Ecto neural progenitor cell (in vitro differentiated cells): ENCODE measurements at regions not wholly inside any gene's neighbourhood (a gene's known extent, or its start where the extent isn't known, plus 50 kb on each side); places are given as distances from the start of the nearest gene placed in this dataset.
A peak's percentile ranks its signal among the peaks of the same experiment; 100 is the strongest.

Source experiments
- DNase-seq: peaks from one replicate; pipeline ENCODE4 v3.0.0-alpha.2; 2018; ENCODE audit warnings: low spot score

- DNase-seq = no peak
Measured at GRCh38 chr15:62469874-62470688, 305.0 kb upstream of the C2CD4B start.

- no peak for DNase-seq
Measured at GRCh38 chr15:62472616-62473299, 307.7 kb upstream of the C2CD4B start.

GRCh38 chr15:62474021-62474770 is 309.1 kb upstream of the C2CD4B start:
- DNase-seq = no peak

GRCh38 chr15:62474771-62475124 is 309.7 kb upstream of the C2CD4B start:
- DNase-seq = no peak

- no peak for DNase-seq
Measured at GRCh38 chr15:62475591-62475990, 310.5 kb upstream of the C2CD4B start.

GRCh38 chr15:62476163-62476562 is 311.1 kb upstream of the C2CD4B start:
- no peak for DNase-seq

GRCh38 chr15:62477929-62478328 is 312.8 kb upstream of the C2CD4B start:
- DNase-seq = no peak

GRCh38 chr15:62482785-62483429 is 317.8 kb upstream of the C2CD4B start:
- peak; percentile 67 for DNase-seq

- no peak for DNase-seq
Measured at GRCh38 chr15:62483814-62484213, 318.7 kb upstream of the C2CD4B start.

GRCh38 chr15:62485170-62485720 is 320.2 kb upstream of the C2CD4B start:
- DNase-seq = no peak

- DNase-seq = no peak
Measured at GRCh38 chr15:62486041-62486440, 321.0 kb upstream of the C2CD4B start.

GRCh38 chr15:62488387-62488786 is 323.3 kb upstream of the C2CD4B start:
- no peak for DNase-seq

- DNase-seq = no peak
Measured at GRCh38 chr15:62491642-62492041, 326.6 kb upstream of the C2CD4B start.

GRCh38 chr15:62492900-62493299 is 327.8 kb upstream of the C2CD4B start:
- no peak for DNase-seq

- DNase-seq = no peak
Measured at GRCh38 chr15:62494197-62494596, 329.1 kb upstream of the C2CD4B start.

GRCh38 chr15:62495670-62496614 is 330.9 kb upstream of the C2CD4B start:
- no peak for DNase-seq

GRCh38 chr15:62497356-62497755 is 332.3 kb upstream of the C2CD4B start:
- DNase-seq = no peak

GRCh38 chr15:62498278-62498677 is 333.2 kb upstream of the C2CD4B start:
- no peak for DNase-seq

GRCh38 chr15:62498712-62499111 is 333.6 kb upstream of the C2CD4B start:
- DNase-seq = no peak

- no peak for DNase-seq
Measured at GRCh38 chr15:62500325-62500724, 335.2 kb upstream of the C2CD4B start.

- DNase-seq = no peak
Measured at GRCh38 chr15:62502451-62502850, 337.4 kb upstream of the C2CD4B start.
